NCI-H446 treated with DMSO at 0.1 percent for 48 hours (cell line): ENCODE measurements at regions not wholly inside any gene's neighbourhood (a gene's known extent, or its start where the extent isn't known, plus 50 kb on each side); places are given as distances from the start of the nearest gene placed in this dataset.
"Not testable (repeated sequence)": the region's sequence is repeated elsewhere in the genome, so short reads cannot be mapped to it uniquely, and the experiment has no call there.

Experiments
- DNase-seq: peaks from one replicate; lab custom pipeline; 2025; lab: John Stamatoyannopoulos, UW

DNA sequence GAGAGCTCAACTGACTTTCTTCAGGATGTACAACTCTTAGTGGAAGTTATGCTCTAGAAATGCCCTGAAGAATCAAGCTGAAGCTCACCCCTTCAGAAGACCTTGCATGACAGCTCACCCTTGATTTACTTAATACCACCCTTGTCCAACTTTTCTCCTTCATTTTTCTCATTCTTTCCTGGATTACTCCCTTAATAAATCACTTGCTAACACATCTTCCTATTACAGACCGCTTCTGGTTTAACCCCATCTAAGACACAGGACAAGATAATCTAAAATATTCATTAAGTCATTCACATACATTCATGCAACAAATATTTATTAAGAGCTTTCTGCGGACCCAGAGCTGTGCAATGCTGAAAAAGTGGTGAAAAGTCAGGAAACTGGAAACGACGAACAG is 630.7 kb upstream of the RORB start:
- no peak for DNase-seq

DNA sequence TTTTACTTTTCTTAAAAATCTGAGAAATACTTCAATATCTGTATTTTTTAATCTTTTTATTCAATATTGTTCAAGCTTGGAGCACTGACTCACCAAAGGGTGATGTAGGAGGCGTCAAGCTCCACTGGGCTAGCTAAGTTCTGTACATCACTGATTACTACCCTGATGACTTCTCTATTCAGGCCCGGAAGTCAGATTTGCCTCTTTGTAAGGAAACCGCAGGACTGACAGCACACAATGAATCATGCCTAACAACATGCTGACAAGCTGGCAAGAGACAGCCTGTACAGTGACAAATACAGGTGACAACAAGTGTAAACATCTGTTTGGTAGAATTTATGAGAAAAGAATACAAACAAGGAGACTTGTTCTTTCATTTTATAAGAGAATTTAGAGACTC is 627.9 kb upstream of the RORB start:
- no peak for DNase-seq

DNA sequence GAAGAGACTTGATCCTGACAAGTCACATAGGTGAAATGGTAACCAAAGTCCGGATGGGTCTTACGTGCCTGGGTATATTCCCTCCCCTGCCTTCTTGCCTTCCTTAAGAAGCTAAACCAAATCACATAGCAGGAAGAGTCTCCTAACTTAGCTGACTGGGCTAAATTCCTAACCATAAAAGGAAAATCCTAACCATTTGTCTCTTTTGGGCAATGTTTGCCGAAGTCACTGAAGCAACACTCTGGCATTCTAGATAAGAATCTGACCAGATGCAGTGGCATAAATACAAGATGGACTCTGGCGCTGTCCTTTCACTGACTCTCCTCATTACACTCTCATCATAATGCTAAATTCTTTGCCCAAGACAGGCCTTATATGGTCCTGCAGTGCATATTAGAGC is 625.5 kb upstream of the RORB start:
- no peak for DNase-seq

DNA sequence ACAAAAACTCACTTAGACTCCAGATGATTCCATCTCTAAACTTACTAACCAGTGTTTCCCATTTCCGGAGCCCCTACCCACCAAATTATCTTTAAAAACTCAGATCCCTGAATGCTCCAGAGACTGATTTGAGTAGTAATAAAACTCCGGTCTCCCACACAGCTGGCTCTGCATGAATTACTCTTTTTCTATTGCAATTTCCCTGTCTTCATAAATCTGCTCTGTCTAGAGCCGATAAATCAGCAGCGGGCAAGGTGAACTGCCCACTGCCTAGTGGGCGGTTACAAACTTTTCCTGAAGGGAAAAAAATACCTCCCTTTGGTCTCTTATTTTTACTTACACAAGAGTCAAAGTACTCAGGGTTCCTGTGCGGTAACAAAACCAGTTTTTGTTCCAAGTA is 624.4 kb upstream of the RORB start:
- DNase-seq: no peak

DNA sequence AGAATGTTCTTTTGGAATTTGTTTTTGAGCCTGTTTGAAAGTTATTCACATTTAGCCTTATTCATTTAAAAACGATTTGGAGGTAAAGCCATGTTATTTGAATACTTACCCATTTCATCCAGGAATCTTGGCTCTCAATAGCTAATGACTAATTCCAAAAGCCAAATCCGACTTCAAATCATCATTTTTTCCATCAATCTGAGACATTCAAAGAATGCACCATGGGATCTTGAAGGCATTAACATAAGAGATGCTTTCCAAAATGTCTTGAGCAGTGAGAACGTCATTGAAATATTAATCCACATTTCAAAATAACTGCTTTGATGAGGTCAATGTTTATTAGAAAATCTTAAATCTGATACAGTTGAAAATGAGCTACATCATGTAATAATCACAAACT is 617.0 kb upstream of the RORB start:
- DNase-seq: no peak

DNA sequence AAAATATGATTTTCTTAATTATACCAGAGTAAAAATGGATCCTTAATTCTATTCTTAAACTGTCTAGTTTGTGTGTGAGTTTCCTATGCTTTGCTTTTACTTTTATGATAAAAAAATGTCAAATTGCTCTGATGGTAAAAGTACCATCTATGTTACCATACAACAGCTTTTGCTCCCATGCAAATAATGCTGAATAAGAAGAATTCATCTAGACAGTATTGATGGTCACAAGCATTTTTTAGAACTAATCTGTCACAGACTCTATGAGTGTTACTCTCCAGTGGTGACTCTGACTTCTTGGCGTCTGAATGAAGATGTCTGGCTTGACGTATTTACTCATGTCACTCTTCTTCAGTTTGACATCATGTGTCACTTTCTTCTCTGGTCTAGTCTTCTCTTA is 608.1 kb upstream of the RORB start:
- DNase-seq: no peak

DNA sequence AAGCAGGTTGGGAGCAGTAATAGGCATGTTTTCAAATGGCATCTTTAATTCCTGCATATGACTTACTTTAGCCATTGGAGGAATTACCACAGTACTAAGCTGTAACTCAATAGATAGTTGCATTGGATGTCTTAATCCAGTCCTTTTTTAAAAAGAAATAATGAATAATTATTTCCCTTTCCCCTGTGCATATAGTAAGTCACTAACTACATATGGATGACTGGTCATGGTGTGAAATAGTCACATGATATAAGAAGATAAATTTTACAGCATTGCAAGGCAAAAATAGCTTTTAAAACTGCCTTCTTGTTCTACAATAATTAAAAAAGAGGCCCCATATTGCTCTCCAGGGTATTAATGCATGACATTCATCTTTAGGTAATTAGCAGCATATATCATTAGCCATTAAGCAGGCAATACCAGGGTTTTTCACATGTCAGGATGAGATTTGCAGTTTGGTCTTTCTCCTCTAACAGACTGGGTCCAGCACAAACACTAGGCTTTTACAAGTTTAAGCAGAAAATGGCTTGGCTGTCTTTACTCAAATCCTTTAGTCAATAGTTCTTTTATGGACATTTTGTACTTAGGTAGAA is 606.4 kb upstream of the RORB start:
- no peak for DNase-seq

DNA sequence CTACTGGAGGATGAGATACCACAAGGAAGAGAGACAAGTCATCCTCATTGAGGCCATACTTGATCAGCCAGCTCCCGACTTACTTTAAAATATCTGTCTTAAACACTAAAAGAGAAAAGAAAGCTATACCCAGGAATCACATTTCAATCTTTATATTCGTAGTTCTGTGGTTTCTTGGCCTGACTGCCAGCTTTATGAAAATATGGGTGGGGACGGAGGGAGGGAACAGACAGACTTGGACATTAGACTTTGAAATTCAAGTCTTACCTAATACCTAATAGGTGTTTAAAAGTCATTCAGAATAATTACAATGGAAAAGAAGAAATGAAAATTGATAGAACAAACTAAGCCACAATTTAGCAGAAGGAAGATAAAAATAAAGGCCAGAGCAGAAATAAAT is 604.8 kb upstream of the RORB start:
- no peak for DNase-seq

DNA sequence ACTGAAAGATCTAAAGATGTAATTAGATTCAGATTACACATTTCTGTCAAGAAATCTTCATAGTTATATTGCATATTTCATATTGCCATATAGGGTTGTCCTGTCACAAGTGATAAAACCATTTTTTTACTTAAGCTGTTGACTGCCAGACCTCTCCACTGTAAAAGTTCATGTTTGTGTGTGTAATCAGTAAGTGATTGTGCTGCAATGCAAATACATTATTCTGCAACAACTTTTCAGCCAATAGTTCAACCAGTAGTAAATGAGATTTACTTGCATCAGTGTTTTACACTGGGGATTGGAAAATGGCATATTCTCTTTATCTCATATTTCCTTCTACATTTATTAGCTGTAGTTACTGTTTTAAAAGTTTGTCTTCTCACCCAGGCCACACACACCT is 603.9 kb upstream of the RORB start:
- DNase-seq: no peak

DNA sequence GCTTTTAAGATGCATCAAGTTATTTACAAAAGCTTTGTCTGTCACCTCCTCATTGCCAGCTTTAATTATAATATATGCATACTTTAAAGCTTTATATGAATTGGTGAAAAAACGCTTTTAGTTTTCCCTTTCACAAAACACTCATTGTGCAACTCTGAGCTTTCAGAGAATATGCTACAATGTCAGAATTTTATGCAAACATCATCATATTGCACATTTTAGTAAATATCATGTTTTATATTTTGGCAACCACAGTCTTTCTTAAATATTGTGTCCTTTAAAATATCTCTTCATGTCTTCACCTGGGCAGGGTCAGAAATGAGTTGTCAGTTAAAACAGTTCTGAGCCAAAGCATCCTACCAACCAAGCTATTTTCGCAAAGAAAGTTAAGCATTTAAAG is 601.1 kb upstream of the RORB start:
- no peak for DNase-seq

DNA sequence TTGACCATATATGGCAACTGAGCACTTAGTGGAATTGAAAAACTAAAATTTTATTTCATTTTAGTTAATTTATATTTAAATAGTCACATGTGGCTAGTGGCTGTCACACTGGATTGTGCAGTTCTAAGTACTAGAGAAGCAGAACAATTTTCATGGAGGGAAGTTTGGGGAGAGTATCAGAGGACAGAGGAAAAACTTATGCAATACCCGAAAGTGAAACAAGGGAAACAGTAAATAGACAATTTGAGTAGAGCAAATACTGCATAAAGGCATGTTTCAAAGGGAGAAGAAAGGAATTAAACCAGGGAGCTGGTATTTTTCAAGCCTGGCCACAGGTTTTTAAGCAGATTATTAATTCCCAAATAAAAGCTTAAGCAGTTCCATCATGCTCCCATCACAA is 590.5 kb upstream of the RORB start:
- DNase-seq: no peak

DNA sequence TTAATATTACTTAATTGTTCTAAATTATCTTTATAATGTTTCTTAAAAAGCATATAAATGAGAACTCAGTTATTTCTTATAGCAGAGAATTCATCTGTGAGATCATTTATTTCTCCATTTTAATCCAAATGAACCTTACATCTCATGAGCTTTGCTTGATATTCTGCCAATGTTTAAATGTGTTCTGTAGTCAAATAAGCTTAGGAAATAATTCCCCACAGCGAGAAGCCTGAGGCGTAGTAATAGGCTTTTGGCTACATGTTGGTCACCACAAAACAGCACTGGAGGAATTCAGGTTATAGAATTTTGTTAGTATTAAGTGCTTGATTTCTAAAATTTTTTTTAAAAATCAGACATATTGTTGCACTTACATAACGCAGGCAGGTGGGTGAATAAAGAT is 585.3 kb upstream of the RORB start:
- DNase-seq: no peak

DNA sequence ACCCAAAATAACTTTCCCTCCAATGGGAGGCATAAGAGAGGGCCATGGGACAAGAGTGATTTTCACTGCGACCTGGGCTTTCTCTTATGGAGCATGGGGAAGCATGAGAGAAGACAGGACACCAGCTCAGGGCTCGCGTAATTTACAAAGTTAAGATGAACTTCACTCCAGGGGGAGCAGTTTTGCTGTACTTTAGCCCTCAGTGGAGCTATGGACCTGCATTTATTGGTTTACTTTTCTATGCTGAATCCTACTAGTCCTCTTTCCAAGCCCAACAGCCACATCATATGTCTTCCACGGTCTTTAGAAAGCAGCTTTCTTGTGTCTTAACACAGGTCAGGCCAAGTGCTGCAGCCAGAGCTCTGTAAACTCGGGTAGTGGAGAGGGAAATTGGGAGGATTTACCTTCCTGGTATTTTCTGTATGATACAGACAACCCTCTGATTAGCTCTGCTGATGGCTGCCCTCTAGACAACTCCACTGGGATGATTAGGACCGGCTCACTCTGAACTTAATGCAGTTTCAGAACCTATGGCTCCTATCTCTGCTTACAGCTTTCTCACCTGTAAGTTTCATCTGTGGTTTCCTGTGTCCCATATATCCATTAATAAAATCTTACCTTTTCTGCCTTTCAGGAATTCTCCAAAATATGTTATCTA is 581.0 kb upstream of the RORB start:
- DNase-seq: no peak

DNA sequence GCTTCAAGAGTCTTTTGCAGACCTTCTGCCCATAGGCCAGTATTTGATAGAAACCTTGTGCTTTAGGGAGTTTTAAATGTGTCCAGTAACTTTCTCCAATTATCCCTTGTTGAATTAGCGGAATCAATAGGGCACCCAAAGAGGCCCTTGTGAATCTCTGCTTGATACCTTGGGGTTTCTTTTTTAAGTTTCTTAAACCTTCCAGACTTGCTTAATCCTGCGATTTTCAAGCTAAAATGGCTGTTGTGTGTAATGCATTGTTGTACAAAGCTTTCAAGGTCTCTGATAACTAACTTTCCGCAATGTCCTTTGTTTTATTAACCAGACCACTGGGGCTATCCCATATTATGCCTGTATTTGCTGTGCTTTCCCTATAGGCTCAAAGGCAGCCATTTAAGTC is 577.4 kb upstream of the RORB start:
- no peak for DNase-seq

DNA sequence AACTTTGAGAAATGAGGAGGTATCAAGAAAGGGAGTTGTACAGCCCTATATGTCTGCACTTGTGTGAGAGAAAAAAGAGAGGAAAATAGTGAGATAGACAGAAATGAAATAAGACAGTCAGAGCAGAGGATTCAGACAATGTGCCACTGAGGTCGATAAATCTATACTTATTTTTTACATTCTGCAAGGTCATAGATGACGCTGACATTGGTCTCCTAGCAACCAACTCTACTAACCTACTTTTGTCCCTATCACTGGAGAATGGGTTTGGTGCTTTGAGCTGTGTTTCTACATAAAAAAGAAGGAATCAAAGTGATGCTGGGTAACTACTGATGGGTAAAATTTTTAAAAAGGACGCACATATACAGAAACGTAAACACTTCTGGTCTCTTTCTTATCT is 573.3 kb upstream of the RORB start:
- DNase-seq: no peak

DNA sequence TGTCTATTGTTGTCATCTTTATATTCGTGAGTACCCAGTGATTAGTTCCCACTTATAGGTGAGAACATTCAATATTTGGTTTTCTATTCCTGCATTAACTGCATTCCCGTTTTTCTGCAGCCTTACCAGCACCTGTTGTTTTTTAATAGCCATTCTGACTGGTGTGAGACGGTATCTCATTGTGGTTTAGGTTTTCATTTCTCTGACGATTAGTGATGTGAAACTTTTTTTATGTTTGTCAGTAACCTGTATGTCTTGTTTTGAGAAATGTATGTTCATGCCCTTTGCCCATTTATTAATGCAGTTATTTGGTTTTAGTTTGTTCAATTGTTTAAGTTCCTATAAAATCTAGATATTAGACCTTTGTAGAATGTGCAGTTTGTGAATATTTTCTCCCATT is 546.0 kb upstream of the RORB start:
- DNase-seq: no peak

DNA sequence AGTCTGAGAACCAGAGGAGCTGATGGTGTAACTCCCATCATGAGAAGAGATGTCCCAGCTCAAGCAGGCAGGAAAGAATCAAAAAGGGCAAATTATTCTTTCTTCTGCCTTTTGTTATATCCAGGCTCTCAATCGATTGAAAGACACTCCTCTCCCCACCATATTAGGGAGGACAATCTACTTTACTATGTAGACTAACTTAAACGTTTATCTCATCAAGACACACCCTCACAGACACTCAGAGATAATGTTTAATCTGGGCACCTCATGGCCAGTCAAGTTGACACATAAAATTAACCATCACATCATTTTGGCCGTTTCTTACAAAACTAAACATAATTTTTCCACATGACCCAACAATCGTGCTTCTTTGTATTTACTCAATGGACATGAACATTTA is 534.3 kb upstream of the RORB start:
- DNase-seq: no peak

DNA sequence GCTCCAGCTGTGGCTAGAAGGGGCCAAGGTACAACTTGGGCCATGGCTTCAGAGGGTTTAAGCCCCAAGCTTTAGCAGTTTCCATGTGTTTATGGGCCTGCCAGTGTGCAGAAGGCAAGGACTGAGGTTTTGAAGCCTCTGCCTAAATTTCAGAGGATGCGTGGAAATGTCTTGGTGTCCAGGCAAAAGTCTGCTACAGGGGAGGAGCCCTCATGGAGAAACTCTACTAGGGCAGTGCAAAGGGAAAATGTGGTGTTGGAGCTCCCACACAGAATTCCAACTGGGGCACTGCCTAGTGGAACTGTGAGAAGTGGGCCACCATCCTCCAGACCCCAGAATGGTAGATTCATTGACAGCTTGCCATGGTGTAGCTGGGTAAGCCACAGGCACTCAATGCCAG is 527.2 kb upstream of the RORB start:
- DNase-seq: no peak

DNA sequence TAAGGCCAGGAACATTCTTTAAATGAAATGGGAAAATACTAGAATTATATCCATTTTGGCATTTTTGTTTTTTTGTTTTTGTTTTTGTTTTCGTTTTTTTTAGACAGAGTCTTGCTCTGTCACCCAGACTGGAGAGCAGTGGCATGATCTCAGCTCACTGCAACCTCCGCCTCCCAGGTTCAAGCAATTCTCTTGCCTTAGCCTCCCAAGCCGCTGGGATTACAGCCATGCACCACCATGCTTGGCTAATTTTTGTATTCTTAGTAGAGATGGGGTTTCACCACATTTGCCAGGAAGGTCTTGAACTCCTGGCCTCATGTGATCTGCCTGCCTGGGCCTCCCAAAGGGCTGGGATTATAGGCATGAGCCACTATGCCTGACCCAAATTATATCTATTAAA is 520.7 kb upstream of the RORB start:
- DNase-seq: not testable (repeated sequence)

DNA sequence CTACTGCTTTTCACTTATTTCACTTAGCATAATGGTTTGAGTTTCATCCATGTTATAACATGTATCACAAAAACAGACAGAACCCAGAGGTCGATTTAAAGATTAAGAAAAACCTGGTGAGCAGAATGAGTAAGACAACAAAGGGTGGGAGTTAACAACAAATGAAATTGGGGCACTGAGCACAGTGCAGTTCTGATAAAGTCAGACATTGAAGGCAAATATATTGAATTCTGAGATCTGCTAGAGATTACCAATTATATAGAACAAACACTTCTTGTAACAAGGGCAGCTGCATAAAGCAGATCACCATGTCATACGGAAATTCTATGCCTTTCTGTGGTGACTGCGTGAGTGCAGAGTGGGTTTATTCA is 517.3 kb upstream of the RORB start:
- no peak for DNase-seq

DNA sequence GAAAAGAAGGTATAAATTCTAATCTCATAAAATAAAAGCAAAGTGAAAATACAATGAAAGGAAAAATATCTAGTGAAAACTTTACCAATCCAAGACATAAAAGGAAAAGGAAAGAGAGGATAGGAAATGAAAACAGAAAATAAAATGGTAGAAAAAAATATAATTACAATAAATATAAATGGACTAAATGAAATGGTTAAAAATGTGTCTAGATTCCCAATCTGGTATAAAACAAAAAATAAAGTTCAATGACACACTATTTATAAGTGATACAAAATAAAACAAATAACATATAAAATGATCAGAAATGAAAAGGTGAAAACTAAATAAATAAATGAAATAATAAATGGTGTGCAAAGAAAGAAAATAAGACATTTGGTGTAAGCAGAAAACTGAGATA is 516.4 kb upstream of the RORB start:
- DNase-seq: no peak

DNA sequence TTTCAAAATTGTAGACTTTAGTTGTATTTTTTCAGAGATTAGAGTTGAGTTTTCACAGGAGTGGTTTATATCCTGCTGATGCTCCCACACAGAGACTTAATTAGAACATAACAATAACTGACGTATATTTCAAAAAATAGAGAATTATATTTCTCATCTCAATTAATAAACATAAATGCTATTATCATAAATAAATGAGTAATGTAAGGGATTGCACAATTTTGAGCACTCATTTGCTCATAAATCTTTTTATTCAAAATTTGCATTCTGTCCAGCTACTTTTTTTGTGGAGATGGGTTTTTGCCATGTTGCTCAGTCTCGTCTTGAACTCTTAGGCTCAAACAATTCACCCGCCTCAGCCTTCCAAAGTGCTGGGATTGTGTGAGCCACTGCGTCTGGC is 515.7 kb upstream of the RORB start:
- DNase-seq: no peak

DNA sequence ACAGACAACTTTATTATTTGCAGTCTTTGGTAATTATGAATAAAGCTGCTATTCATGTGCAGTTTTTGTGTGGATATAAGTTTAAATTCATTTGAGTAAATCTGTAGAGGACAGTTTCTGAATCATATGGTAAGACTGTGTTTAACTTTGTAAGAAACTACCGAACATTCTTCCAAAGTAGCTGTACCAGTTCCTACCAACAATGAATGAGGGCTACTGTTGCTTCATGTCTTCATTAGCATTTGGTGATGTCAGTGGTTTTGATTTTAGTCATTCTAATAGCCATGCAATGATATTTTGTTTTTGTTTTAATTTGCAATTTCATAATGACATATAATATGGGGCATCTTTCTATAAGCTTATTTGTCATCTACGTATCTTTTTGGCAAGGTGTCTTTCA is 501.3 kb upstream of the RORB start:
- no peak for DNase-seq

DNA sequence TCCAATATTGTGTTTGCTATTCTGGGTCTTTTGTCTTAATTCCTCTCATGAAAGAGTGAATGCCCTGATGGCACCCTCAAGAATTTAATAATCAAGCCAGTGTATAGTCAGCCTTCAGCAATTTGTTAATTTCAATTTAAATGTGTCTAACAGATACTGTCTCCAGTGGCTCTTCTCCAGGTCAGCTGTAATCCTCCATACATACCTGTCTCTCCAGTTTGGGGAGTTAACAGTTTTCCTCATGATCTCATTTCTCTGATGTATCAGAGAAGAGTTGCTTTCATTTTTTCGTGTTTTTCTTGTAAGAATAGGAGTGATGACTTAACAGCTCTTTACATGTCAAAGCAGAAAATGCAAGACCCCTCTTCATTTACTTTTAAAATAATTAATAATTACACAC is 500.3 kb upstream of the RORB start:
- DNase-seq: no peak

DNA sequence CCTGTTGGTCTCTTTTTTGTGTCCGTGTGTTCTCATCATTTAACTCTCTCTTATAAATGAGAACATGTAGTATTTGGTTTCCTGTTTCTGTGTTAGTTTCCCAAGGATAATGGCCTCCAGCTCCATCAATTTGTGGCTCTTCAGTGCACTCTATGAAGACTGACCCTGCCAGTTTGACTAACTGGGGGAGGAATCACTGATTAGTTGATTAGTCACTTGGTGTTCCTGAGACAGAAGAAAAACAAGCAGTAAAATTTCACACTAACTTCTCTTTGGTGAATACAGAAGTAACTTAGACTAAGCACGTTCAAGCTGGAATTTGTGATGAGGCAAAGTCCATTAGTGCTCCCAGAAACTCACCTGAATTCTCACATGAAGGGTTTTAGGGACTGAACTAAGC is 495.8 kb upstream of the RORB start:
- DNase-seq: no peak
